ENCODE measurements at regions not wholly inside any gene's neighbourhood (a gene's known extent, or its start where the extent isn't known, plus 50 kb on each side); places are given as distances from the start of the nearest gene placed in this dataset.

- ATAC-seq = no peak
- H3K4me1 ChIP-seq (ENCODE audit: control insufficient read depth, insufficient read depth, low read length) = no peaks in the 10 kb centered on the region
- DNase-seq (ENCODE audit: low read depth, low spot score) = no peak
- no peaks in the 10 kb centered on the region for H3K27me3 ChIP-seq (ENCODE audit: control insufficient read depth, insufficient read depth, low read length)
- H3K4me3 ChIP-seq (ENCODE audit: low read depth in 2 of 2, low read length in 2 of 2) = no peak overlapping the region
- no TSS peak for BruUV-seq (replicated peaks)
- ChIA-PET CTCF (no interaction called here), POLR2A (no interaction called here)
- in situ Hi-C loops (cut with HindIII; ENCODE audit: low pct_unique_long_range_greater_than_20kb, low sequenced_read_pairs) = no loop called here
- H3K9me3 ChIP-seq (ENCODE audit: control insufficient read depth, insufficient read depth, low read depth, low read length) = no peaks in the 10 kb centered on the region
- intact Hi-C loops (cut with micrococcal nuclease; ENCODE audit: unreplicated experiment) = no loop called here
- no peak overlapping the region for H3K27ac ChIP-seq (ENCODE audit: low read length)
- TF ChIP-seq SIN3A (IDR thresholded peaks at IDR 0.05; ENCODE audit: borderline replicate concordance, insufficient read depth, low read depth, low read length) (no peak), REST (IDR thresholded peaks at IDR 0.05; ENCODE audit: insufficient read depth in 1 of 2, low read depth in 2 of 2, low read length in 1 of 2) (no peak)
- H3K36me3 ChIP-seq (ENCODE audit: control insufficient read depth, insufficient read depth, low read length) = no peaks in the 10 kb centered on the region
Observed at GRCh38 chrX:122770581-122770980, 413.5 kb upstream of the GRIA3 start.

GRCh38 chrX:122771933-122772332, 412.1 kb upstream of the GRIA3 start:
- H3K36me3 ChIP-seq (ENCODE audit: control insufficient read depth, insufficient read depth, low read length) = no peaks in the 10 kb centered on the region
- in situ Hi-C loops (cut with HindIII; ENCODE audit: low pct_unique_long_range_greater_than_20kb, low sequenced_read_pairs) = no loop called here
- no peak for TF ChIP-seq TCF7L2 (IDR thresholded peaks at IDR 0.05; ENCODE audit: low read depth, low read length)
- no peak for TF ChIP-seq REST (IDR thresholded peaks at IDR 0.05; ENCODE audit: insufficient read depth in 1 of 2, low read depth in 2 of 2, low read length in 1 of 2)
- no peak for TF ChIP-seq CTCF (IDR thresholded peaks at IDR 0.05)
- no peak for TF ChIP-seq POLR2AphosphoS5 (IDR thresholded peaks at IDR 0.05; ENCODE audit: low read depth, low read length)
- TF ChIP-seq SIN3A (IDR thresholded peaks at IDR 0.05; ENCODE audit: borderline replicate concordance, insufficient read depth, low read depth, low read length) = no peak
- DNase-seq (ENCODE audit: low read depth, low spot score) = no peak
- H3K27me3 ChIP-seq (ENCODE audit: control insufficient read depth, insufficient read depth, low read length) = no peaks in the 10 kb centered on the region
- H3K4me3 ChIP-seq (ENCODE audit: low read depth in 2 of 2, low read length in 2 of 2) = no peak overlapping the region
- no peaks in the 10 kb centered on the region for H3K9me3 ChIP-seq (ENCODE audit: control insufficient read depth, insufficient read depth, low read depth, low read length)
- CTCF ChIA-PET = no interaction called here
- no TSS peak for BruUV-seq (replicated peaks)
- H3K4me1 ChIP-seq (ENCODE audit: control insufficient read depth, insufficient read depth, low read length) = no peaks in the 10 kb centered on the region
- H3K27ac ChIP-seq (ENCODE audit: low read length) = no peak overlapping the region
- intact Hi-C loops (cut with micrococcal nuclease; ENCODE audit: unreplicated experiment) = no loop called here
- POLR2A ChIA-PET = no interaction called here
- no peak for ATAC-seq

Measured in Panc1 (cell line).